ENCODE measurements at regions not wholly inside any gene's neighbourhood (a gene's known extent, or its start where the extent isn't known, plus 50 kb on each side); places are given as distances from the start of the nearest gene placed in this dataset.

DNA sequence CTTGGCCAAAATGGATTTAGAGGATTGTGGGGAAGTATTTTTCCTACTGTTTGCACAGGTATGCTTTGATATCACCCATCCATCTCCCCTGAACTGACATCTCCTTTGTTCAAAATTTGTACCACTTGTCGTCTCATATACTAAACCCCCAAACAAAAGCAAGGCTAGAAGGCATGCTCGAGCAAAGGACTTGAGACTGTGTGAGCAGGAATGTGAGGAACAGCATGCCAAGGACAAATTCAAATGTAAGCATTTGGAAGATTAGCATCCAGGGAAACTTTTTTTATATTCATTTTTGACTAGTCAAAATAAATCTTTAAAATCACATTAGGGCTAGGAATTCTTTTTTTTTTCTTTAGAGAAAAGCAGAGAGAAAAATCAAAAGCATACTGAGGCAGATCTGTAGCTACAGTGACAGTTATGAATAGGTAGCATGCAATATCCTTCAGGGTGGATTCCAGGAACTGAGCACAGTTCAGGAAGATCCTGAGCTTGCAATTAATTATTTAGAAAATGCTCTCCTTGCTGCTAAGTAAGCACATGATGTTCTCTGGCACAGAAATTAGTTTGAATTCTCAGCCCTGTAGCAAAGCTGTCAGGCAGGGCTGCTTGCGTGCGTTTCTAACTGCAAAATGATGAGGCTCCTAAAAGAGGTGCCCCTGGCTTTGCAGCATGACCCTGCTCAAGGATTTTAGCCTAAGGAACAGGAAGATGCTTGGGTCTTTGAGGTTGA lies 327.7 kb downstream of the LRIG3 start:
- no peak for DNase-seq (ENCODE audit: low spot score)

DNA sequence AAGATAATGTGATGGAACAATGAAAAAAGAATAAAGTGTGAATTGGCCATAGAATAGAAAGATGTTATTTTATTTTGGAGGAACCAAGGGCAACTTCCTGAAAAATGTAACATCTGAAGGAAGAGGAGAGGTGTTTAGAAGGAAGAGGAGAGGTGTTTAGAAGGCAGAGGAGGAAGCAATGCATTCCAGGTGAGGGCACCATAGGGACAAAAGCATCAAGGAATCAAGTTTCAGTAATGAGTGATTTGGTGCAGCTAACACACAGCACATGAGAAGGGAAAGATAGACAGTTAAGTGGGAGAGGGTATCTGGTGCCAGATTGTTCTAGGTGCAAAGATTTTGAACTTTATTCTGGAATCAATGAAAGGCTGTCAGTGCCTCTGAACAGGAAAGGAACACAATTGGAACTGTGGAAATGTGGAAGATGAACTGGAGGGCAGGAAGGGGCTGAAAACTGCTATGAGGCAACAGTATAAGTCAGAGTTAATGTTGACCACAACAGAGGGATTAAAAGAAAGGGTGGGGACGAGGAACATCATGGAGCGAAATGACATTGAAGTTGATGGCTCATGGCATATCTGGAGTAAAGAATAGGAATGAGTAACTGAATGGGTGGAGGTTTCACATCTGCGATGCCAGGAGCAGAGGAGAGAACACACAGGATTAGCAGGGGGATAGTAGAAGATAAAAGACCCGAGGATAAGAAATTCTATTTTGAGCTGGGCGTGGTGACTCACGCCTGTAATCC lies 326.6 kb downstream of the LRIG3 start:
- DNase-seq (ENCODE audit: low spot score), result no peak

- DNase-seq (ENCODE audit: low spot score), result no peak
Measured at GRCh38 chr12:58596381-58596780, 323.9 kb downstream of the LRIG3 start.

DNA sequence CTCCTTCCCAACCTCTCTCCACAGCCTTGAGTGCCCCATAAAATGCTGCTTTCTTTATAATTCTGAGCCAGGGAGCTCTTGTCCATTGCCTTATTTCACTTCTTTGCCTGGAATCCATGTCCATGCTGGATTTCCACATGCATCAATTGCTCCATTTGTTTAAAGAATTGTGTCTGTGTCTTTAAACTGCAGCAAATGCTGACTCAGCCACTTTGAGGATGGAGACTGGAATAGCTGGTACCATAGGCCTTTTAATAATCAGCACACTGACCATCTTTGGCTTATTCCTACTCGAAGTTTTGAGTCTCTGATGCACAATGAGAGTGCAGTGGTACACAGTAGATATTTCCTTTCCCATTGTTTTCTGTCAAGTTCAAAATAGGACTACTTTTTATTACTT lies 318.8 kb downstream of the LRIG3 start:
- DNase-seq (ENCODE audit: low spot score), result no peak

DNA sequence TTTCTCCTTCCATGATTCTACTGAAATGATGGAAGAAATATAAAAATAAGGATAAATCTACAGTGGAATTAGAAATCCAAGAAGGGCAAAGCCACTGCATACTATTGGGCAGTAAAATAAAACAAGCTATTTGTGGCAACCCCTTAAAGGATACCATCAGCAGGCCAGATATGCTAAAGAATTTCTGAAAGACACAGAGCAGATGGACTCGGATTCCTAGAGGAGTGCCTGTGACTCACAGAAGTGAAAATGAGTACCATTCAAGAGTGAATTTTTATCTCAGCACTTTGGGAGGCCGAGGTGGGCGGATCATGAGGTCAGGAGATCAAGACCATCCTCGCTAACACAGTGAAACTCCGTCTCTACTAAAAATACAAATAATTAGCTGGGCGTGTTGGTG lies 318.1 kb downstream of the LRIG3 start:
- no peak for DNase-seq (ENCODE audit: low spot score)

DNA sequence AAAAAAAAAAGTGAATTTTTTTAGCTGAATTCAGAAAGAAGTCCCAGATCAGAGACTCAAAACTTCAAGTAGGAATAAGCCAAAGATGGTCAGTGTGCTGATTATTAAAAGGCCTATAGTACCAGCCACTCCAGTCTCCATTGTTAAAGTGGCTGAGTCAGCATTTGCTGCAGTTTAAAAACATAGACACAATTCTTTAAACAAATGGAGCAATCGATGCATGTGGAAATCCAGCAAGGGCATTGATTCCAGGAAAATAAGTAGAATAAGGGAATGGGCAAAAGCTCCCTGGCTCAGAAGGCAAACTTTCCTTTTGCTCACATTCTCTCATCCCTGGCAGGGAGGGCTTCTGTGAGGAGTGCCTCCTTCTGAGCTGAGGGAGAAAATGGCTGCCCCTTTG lies 317.6 kb downstream of the LRIG3 start:
- DNase-seq (ENCODE audit: low spot score), result no peak

DNA sequence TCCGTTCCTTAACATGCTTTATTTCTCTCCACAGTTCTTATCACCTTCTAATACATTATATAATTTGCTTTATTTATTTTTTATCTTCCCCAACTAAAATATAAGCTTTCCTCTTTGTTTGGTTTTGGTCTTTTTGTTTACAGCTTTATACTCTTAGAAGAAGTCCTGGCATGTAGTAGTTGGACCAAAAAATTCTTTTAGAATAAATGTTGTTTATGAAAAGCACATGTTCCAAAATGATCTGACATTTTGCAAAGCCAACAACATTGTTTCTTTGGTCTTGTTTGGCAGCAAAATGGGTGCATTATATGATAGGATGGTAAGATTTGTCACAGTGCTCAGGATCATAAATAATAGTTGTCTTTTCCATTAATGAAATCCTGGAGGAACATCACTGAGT lies 312.5 kb downstream of the LRIG3 start:
- no peak for DNase-seq (ENCODE audit: low spot score)

GRCh38 chr12:58608711-58609110 lies 311.6 kb downstream of the LRIG3 start:
- DNase-seq (ENCODE audit: low spot score), result no peak

- no peak for DNase-seq (ENCODE audit: low spot score)
Measured at GRCh38 chr12:58615047-58615446, 305.3 kb downstream of the LRIG3 start.

GRCh38 chr12:58615576-58615975 lies 304.7 kb downstream of the LRIG3 start:
- no peak for DNase-seq (ENCODE audit: low spot score)

DNA sequence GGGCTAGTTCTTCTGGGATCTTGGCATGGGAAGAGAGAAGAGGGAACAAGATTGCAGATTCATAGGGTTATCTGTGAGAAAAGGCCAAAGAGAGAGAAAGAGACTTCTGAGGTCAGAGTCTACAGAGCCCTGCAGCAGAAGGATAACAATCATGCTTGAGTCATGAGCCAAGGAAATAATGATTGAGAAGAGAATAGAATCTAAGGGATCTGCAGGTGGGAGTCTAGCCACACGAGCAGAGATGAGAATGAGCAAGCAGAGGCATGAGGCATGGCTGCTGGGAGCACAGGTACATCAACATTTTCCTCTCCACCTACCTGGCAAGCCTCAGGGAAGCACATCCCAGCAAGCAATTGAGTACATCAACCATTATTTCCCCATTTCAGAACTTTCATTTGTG lies 303.7 kb downstream of the LRIG3 start:
- DNase-seq (ENCODE audit: low spot score), result no peak

- no peak for DNase-seq (ENCODE audit: low spot score)
Measured at GRCh38 chr12:58621126-58621525, 299.2 kb downstream of the LRIG3 start.

DNA sequence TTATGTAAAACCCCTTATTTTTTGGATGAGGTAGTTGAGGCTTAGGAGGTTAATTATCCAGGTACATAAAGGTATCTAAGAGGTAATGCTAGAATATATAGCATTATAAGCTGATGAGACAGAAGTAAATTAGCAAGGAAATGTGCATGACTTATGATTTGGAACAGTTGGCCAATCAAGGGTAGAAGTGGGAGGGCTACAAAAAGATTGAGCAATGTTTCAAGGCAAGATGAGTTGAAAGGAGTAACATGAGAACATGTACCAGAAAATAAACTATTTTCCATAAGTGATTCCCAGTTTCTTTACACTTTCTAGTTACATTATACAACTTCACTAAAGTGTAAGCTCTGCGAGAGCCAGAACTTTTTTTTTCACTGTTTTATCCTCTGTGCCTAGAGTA lies 290.9 kb downstream of the LRIG3 start:
- DNase-seq (ENCODE audit: low spot score), result no peak

- DNase-seq (ENCODE audit: low spot score), result no peak
Measured at GRCh38 chr12:58633479-58633878, 286.8 kb downstream of the LRIG3 start.

DNA sequence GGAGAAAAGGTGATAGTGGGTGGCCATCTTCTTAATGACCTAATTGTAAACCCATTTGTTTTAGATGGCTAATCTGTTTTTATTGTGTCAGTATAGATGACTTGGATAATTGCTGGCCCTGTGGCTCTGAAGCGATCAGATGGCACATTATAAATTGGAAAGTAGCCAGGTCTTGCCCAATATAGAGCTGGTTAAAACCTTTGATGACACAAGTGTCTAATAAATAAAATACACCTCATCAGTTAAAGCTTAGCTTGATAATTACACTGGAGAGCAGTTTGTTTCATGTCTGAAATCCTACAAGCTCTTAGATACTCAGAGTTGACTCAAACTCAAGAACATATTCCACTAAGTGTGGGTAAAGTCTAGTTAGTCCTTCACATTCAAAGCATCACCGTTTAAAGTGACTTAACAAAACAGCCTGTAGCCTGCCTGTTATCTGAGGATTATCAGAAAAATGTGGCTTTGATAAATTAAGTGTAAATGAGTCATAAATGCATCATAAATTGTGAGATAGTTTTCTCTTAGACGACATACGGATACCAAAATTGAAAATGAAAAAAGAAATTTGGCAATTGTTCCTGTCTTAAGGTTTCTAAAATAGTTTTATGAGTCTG lies 280.9 kb downstream of the LRIG3 start:
- no peak for DNase-seq (ENCODE audit: low spot score)

DNA sequence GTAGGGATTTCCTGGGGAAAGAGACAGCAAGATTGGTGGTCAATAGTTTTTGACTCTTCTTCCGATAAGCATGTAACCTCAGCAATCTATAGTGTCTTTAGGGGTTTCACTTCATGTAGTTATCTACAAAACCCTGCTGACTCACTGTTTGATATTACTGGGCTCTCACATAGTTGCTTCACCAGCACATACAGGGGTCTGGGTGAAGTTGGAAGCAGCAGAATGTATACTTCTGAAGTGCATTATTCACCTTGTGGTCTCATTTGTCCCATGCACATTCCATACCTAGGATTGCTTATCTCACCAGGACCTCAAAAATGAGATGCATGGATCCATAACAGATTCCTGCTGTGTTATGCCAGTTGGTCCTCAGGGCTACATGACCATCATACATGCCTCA lies 280.0 kb downstream of the LRIG3 start:
- DNase-seq (ENCODE audit: low spot score), result no peak

- no peak for DNase-seq (ENCODE audit: low spot score)
Measured at GRCh38 chr12:58645946-58646345, 274.4 kb downstream of the LRIG3 start.

DNA sequence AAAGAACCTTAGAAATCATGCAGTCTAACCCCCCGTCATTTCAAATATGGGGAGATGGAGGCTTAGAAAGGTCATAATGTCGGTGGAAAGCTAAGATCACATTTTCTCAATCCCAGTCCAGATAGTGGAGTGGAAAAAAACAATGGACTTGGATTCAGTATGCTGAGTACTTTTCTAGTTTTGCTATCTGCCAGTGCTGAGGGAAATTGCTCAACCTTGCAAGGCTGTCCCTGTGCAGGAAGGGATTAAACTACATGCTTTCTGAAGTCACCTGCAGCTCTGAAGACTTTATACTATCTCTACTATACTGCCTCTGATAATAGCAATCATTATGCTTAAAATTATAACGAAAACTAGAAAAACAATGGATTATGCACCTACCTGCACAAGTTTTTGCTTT lies 272.8 kb downstream of the LRIG3 start:
- DNase-seq (ENCODE audit: low spot score), result no peak

DNA sequence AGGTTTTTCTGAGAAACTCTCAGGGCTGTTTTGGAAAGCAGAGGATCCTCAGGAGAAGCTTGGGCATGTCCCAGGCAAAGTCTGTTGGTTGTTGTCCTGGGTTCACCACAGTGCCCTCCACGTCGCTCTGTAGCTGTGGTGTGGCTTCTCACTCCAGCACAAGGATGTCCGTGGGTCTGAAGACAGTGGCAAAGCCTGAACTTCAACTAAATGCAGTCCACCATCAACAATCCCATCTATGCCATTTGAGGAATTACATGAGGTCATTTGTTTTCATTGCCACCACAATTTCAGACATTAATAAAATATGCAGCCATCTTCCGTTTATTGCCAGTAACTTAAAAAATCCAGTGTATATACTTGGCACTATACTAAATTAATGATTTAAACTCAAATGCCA lies 272.1 kb downstream of the LRIG3 start:
- DNase-seq (ENCODE audit: low spot score), result no peak

GRCh38 chr12:58651850-58652249 lies 268.5 kb downstream of the LRIG3 start:
- no peak for DNase-seq (ENCODE audit: low spot score)

DNA sequence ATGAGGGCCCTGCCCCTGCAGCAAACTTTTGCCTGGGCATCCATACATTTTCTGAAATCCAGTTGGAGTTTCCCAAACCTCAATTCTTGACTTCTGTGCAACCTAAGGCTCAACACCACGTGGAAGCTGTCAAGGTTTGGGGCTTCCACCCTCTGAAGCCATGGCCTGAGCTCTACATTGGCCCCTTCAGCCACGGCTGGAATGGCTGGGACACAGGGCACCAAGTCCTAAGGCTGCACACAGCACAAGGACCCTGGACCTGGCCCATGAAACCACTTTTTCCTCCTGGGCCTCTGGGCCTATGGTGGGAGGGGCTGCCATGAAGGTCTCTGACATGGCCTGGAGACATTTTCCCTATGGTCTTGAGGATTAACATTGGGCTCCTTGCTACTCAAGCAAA lies 266.3 kb downstream of the LRIG3 start:
- no peak for DNase-seq (ENCODE audit: low spot score)

- no peak for DNase-seq (ENCODE audit: low spot score)
Measured at GRCh38 chr12:58655375-58655774, 264.9 kb downstream of the LRIG3 start.

DNA sequence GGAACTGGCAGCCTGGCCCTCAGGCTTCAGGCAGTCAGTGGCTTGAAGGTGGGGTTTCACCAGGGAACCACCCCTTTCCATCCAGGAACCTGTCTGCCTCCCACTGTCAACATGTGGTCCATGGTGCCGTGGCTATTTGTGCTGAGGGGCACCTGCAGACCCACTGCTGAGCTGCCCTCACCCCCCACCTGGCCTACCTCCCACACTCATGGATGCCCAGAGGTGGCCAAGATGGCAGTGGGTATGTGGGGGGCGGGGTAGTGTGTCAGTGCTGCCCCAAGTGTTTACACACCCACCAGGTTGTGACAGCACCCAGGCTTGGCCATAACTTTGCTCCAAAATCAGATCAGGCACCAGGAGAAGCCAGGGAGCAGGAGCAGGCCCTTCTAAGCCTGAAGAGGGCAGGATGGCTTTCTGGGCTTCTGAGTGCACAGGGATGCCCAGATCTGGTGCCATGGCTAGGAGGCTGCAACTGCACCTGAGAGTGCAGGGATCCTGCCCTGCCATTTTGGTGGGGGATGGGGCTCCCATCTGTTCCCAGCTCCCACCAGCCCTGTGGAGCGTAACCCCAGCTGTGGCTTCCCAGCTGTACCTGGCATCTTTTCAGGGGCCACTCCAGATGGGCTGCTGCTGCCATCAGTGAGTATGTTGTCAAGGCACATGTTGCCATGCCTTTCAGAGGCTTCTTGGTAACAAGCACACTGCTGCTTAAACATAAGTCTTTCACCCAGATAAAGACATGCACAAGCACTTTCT lies 263.9 kb downstream of the LRIG3 start:
- DNase-seq (ENCODE audit: low spot score), result no peak
